Activated T-cell treated with anti-CD3 and anti-CD28 coated beads for 1 hour (primary cell): ENCODE measurements at regions not wholly inside any gene's neighbourhood (a gene's known extent, or its start where the extent isn't known, plus 50 kb on each side); places are given as distances from the start of the nearest gene placed in this dataset.
"Not testable (repeated sequence)": the region's sequence is repeated elsewhere in the genome, so short reads cannot be mapped to it uniquely, and the experiment has no call there.

ENCODE experiments used
- DNase-seq: peaks from one replicate; pipeline ENCODE4 v3.0.0-alpha.2; 2020; ENCODE audit warnings: low read depth

GRCh38 chr2:16053437-16054257 is 113.3 kb downstream of the MYCN start:
- no peak for DNase-seq

- not testable (repeated sequence) for DNase-seq
These were observed 112.3 kb downstream of the MYCN start for GRCh38 chr2:16052571-16053052.

- no peak for DNase-seq
These were observed 111.7 kb downstream of the MYCN start for GRCh38 chr2:16051841-16052564.

DNA sequence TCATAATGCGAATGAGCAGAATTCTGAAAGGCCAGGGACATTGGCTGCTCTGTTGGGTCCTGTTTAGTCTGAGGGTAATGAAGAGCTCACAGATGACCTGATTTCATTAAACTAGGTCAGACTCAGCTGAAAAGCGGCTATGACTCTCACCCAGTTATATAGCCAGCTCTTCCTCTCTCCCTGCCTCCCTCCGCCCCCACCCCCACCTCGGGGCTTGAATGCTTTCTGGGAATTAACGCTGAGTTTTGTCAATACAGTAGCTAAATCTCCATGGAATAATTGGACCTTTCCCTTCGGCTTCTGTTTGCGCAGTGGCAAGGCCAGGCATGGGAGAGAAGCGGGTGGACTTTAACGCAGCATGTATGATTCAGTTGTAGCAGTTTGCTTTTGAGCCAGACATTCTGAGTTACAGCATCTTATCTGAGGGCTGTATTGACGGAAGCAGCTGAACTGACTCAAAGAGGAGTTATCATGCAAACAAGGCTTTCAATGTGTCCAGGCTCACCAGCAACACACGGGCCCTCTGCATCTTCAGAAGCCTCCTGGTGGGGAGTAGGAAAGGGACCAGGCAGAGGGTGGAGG is 110.6 kb downstream of the MYCN start:
- DNase-seq = no peak

DNA sequence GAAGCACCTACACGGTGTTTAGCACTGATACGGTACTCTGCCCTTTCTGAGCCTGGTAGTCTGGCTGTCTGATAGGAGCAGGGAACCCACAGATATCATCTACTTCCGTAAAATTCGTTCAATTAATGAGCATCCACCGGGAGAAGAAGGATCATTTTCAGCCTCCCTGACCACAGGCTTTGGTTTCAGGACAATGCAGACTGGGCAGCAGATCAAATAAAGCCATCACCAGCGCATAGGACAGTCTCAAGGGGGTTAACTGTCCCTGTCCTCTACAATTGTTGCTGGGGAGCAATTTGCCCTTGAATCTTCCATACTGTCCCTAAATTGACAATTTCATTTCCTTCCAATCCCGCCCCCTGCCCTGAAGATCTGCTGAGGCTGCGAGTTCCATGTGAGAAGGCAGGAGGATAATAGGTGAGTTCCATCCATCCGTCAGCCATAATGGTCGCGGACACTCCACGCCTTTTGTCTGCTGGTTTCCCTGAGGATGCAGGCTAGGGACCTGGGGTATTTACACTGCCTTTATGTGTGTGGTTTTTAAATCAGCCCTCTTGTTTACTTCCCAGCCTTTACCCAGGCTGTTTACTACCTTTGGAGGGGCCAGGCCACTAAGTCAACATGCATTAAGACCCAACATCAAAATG is 110.0 kb downstream of the MYCN start:
- DNase-seq = no peak

DNA sequence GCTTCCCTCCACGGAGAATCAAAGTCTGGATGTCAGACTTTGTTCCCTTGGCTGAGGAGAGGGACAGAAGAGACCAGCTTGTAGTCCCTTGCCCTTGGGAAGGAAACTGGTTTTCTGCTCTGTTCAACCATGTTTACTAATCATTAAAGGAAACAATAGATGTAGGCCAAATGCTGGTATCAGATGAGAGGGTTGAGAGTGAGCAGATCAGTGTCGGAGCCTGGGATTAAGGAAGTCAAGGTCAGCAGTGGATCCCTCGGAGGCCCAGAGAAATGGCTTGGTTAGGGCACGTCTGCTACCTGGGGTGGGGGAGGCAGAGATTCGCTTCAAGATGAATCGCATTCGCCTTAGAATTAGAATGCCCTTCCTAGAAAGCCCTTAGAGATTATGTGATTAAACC is 109.1 kb downstream of the MYCN start:
- DNase-seq = no peak

- DNase-seq = no peak
These were observed 108.1 kb downstream of the MYCN start for GRCh38 chr2:16048466-16048865.

- no peak for DNase-seq
These were observed 107.4 kb downstream of the MYCN start for GRCh38 chr2:16047701-16048100.

- DNase-seq = no peak
These were observed 106.3 kb downstream of the MYCN start for GRCh38 chr2:16046649-16047048.

- no peak for DNase-seq
These were observed 105.5 kb downstream of the MYCN start for GRCh38 chr2:16045653-16046352.

DNA sequence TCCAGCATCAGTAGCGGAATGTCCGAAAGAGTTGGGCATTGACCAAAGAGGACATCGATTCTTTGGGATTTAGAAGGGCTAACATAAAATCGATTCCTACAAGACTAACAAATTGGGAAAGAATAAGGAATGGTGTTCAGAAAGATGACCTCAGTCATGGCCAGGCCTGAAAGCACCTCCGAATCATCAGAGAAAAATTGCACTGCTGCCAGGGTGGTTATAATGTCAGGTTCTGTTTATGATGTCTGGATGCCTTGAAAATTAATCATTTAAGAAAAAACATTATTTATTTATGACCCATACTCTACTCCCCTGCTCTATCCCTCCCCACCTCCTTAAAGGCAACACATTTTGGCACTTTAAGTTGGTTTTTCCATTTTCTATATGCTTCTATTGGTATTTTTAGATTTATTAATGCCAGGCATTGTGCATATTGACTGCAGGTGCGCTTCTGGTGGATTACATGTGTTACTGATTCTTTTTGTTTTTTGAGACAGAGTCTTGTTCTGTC is 104.7 kb downstream of the MYCN start:
- no peak for DNase-seq

DNA sequence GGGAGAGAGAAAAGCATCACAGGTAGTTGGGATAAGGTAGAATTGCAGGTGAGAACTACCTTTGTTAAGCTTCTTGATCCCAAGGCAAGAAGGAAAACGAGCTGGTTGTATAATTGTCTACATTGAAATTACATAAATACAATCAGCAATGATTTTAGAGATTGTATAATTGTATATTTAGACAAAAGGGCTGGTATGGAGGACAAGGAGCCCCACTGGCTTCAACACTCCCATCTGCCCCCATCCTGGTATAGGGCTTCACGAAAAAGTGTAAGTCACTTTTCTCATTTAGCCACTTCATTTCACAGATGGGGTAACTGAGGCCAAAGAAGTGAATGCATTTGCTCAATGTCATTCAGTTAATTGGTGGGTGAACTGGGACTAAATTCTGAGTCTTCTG is 103.3 kb downstream of the MYCN start:
- no peak for DNase-seq

GRCh38 chr2:16043192-16043591 is 102.8 kb downstream of the MYCN start:
- DNase-seq = no peak

DNA sequence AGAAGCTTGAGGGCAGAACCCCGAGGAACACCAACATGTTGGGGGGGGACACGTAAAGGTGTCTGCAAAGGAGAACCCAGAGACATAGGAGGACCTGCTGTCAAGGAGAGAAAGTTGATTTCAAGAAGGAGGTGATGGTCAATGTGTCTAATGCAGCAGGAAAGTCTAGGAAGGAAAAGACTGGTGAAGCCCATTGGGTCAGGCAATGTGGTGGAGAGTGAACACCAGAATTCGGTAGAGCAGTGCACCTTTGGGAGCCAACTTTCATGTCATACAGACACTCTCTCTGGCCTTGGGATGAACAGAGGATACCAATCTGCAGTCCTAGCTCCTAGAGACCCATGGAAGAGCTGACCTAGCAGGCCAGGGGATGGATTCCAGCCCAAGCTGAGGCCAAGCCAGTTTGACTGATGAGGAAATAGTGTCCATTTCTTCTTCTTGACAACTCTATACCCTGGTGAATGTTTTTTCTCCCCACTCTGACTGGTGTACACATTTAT is 101.9 kb downstream of the MYCN start:
- DNase-seq = no peak

DNA sequence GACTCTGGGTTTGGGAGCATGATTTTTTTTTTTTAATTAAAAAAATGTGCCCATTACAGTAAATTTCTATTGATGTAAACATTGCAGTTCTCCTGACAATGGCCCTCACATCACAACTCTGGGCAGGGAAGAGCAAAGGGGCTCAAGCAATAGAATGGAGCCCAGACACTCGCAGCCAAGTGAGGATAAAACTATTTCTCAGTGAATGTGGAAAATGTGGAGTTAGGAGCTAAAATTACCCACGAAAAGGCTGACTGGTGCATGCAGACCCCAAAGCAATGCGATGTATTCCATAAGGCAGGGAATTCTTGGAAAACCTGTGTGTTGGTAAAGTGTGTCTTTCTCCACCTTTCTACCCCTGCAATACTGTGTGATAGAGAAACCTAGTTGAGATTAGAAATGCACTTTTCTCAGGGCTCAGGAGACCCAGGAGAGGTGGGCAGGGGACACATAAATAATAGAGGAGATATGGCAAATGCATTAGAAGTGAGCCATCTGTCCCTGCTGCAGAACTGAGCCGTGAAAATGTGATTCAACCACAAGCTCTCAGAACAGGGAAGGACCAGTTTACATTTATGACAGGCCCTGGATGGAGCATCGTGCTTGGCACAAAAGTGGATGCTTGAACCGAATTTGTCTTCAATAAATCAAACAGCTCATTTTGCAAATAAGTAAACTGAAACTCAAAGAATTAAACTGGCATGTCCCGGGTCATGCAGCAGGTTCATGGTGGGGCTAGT is 100.1 kb downstream of the MYCN start:
- no peak for DNase-seq

DNA sequence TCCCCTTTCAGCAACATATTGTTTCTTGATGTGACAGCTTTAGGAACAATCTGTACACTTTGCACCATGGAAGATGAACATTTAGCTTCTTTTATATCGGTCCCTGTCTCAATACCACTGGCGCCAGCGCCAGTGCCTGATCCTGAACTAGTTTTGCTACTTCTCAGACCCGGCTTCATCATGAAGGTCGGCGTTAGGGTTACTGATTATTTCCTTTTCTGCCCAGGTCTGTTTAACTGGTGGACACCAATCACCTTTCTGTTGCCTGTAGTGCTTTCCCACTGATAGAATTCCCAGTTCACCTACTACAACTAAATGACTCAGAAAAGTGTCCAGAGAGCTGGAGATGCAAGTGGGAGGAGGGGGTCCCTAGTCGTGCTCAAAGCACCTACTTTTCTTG is 99.5 kb downstream of the MYCN start:
- DNase-seq = no peak

DNA sequence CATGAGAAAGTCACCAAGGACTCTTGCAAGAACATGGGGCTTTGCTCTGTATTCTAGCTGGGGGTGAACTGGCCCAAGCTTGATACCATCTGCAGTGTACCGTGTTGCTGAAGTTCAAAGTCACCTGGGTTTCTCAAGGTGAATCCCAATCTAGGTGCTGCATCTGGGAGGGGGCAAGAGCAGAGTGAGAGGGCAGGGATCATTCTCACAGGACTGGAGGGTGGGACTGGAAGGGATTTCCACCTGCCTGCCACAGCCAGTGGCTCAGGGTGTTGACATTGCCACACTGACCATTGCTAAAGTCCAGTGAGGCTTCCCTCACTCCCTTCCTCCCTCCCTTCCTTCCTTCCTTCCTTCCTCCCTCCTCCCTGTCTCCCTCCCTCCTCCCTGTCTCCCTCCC is 98.7 kb downstream of the MYCN start:
- no peak for DNase-seq

DNA sequence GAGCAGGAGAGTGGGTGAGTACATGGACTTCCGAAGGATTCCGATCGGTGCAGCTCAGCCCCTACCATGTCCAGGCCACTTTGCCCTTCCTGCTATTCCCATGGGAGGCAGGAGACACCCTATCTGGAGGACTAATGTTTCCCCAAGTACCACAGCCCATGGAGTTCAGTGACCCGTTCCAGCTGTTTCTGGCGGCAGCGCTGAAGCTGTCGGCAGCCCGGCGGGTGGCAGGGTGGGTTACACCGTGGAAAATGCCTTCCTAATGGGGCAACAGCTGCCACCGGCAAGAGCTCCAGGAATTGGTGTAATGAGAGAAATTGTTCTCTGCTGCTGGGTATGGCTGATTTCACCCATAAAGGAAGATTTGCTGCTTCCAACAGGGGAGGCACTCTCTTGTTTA is 98.3 kb downstream of the MYCN start:
- no peak for DNase-seq

GRCh38 chr2:16037808-16038457 is 97.6 kb downstream of the MYCN start:
- no peak for DNase-seq

GRCh38 chr2:16036951-16037350 is 96.6 kb downstream of the MYCN start:
- DNase-seq = no peak
